HEK293 (cell line): ENCODE measurements at regions not wholly inside any gene's neighbourhood (a gene's known extent, or its start where the extent isn't known, plus 50 kb on each side); places are given as distances from the start of the nearest gene placed in this dataset.

Experiments used
- CTCF ChIA-PET: fragments of 350-600 bp; formaldehyde crosslinking; extraction: SDS; loops from one replicate; lab custom pipeline; 2021; ENCODE audit warnings: antibody characterized with exemption; lab: Yijun Ruan, JAX
- POLR2A ChIA-PET: fragments of 300-600 bp; formaldehyde crosslinking; extraction: SDS; loops from one replicate; lab custom pipeline; 2020; ENCODE audit warnings: antibody characterized with exemption, inconsistent platforms; lab: Yijun Ruan, JAX
- H3K27ac ChIP-seq: fragments of 200-500 bp; sonication (Bioruptor generic); 2 replicates; pipeline ENCODE4 v1.5.1; 2014; ENCODE audit warnings: low read depth, low read length, control low read depth, inconsistent platforms; ENCODE audit errors: extremely low read depth
- H3K36me3 ChIP-seq, 2 experiments: fragments of 200-500 bp in 1 of 2; sonication (Bioruptor generic) in 1 of 2; 1 replicate in 1 of 2; 2 replicates in 1 of 2; pipeline ENCODE4 v1.5.1; 2014 to 2017; ENCODE audit warnings: inconsistent platforms in 2 of 2, low read length in 2 of 2; ENCODE audit not compliant: control insufficient read depth in 2 of 2, insufficient read depth in 1 of 2
- H3K4me1 ChIP-seq: fragments of 200-500 bp; sonication (Bioruptor generic); 2 replicates; pipeline ENCODE4 v1.5.1; 2014; ENCODE audit warnings: mild to moderate bottlenecking, low read length, inconsistent platforms; ENCODE audit not compliant: control insufficient read depth, insufficient read depth
- H3K4me3 ChIP-seq: 2 replicates; pipeline ENCODE4 v1.5.1; 2011; ENCODE audit warnings: low read depth, mild to moderate bottlenecking, control low read depth, low read length, moderate library complexity
- H3K9me3 ChIP-seq: fragments of 200-500 bp; sonication (Bioruptor generic); 2 replicates; pipeline ENCODE4 v1.5.1; 2014; ENCODE audit warnings: low read depth, low read length, inconsistent platforms; ENCODE audit not compliant: control insufficient read depth, insufficient read depth
- GLIS1 ChIP-seq: fragments of 450-650 bp; formaldehyde crosslinking; IDR thresholded peaks from 2 replicates; pipeline ENCODE4 v1.5.1; 2016; ENCODE audit warnings: missing biosample characterization, missing genetic modification characterization
- INSM2 ChIP-seq: fragments of 450-650 bp; formaldehyde crosslinking; IDR thresholded peaks from 2 replicates; pipeline ENCODE4 v1.5.1; 2016; ENCODE audit warnings: missing biosample characterization, missing genetic modification characterization
- KLF16 ChIP-seq: fragments of 450-650 bp; formaldehyde crosslinking; IDR thresholded peaks from 2 replicates; pipeline ENCODE4 v1.5.1; 2017; ENCODE audit warnings: missing biosample characterization, missing genetic modification characterization
- KLF7 ChIP-seq: fragments of 450-650 bp; formaldehyde crosslinking; IDR thresholded peaks from 2 replicates; pipeline ENCODE4 v1.5.1; 2016; ENCODE audit warnings: missing biosample characterization, missing genetic modification characterization, borderline replicate concordance
- TSHZ1 ChIP-seq: fragments of 450-650 bp; formaldehyde crosslinking; IDR thresholded peaks from 2 replicates; pipeline ENCODE4 v1.5.1; 2016; ENCODE audit warnings: missing biosample characterization, missing genetic modification characterization, borderline replicate concordance
- WT1 ChIP-seq: fragments of 450-650 bp; formaldehyde crosslinking; IDR thresholded peaks from 2 replicates; pipeline ENCODE4 v1.5.1; 2016; ENCODE audit warnings: missing biosample characterization, missing genetic modification characterization
- ZEB2 ChIP-seq: fragments of 450-650 bp; formaldehyde crosslinking; IDR thresholded peaks from 2 replicates; pipeline ENCODE4 v1.5.1; 2016; ENCODE audit warnings: missing biosample characterization, missing genetic modification characterization
- ZFHX2 ChIP-seq: fragments of 450-650 bp; formaldehyde crosslinking; conservative IDR thresholded peaks from 2 replicates; pipeline ENCODE4 v1.5.1; 2016; ENCODE audit warnings: missing biosample characterization, missing genetic modification characterization
- ZIC2 ChIP-seq: fragments of 450-650 bp; formaldehyde crosslinking; IDR thresholded peaks from 2 replicates; pipeline ENCODE4 v1.5.1; 2016; ENCODE audit warnings: missing biosample characterization, missing genetic modification characterization
- ZNF121 ChIP-seq: fragments of 450-650 bp; formaldehyde crosslinking; IDR thresholded peaks from 2 replicates; pipeline ENCODE4 v1.5.1; 2016; ENCODE audit warnings: missing biosample characterization, missing genetic modification characterization
- ZNF174 ChIP-seq: fragments of 450-650 bp; formaldehyde crosslinking; IDR thresholded peaks from 2 replicates; pipeline ENCODE4 v1.5.0; 2017; ENCODE audit warnings: missing biosample characterization, mild to moderate bottlenecking, missing genetic modification characterization
- ZNF341 ChIP-seq: fragments of 450-650 bp; formaldehyde crosslinking; IDR thresholded peaks from 2 replicates; pipeline ENCODE4; 2016; ENCODE audit warnings: low read depth, missing biosample characterization, missing genetic modification characterization
- ZNF426 ChIP-seq: fragments of 450-650 bp; formaldehyde crosslinking; IDR thresholded peaks from 2 replicates; pipeline ENCODE4 v1.5.1; 2017; ENCODE audit warnings: missing biosample characterization, missing genetic modification characterization, mild to moderate bottlenecking, inconsistent platforms, moderate library complexity
- ZNF501 ChIP-seq: fragments of 450-650 bp; formaldehyde crosslinking; IDR thresholded peaks from 2 replicates; pipeline ENCODE4 v1.5.1; 2016; ENCODE audit warnings: missing biosample characterization, missing genetic modification characterization
- ZNF585B ChIP-seq: fragments of 450-650 bp; formaldehyde crosslinking; IDR thresholded peaks from 2 replicates; pipeline ENCODE4 v1.5.1; 2016; ENCODE audit warnings: missing biosample characterization, missing genetic modification characterization
- ZNF600 ChIP-seq: fragments of 450-650 bp; formaldehyde crosslinking; IDR thresholded peaks from 2 replicates; pipeline ENCODE4 v1.5.1; 2016; ENCODE audit warnings: missing biosample characterization, missing genetic modification characterization
- ZNF747 ChIP-seq: fragments of 450-650 bp; formaldehyde crosslinking; IDR thresholded peaks from 2 replicates; pipeline ENCODE4 v1.5.1; 2016; ENCODE audit warnings: missing biosample characterization, missing genetic modification characterization
- ZNF76 ChIP-seq: fragments of 450-650 bp; formaldehyde crosslinking; IDR thresholded peaks from 2 replicates; pipeline ENCODE4; 2016; ENCODE audit warnings: low read depth, missing biosample characterization, missing genetic modification characterization, borderline replicate concordance
- ZNF768 ChIP-seq: fragments of 450-650 bp; formaldehyde crosslinking; IDR thresholded peaks from 2 replicates; pipeline ENCODE4 v1.5.1; 2018; ENCODE audit warnings: missing biosample characterization, mild to moderate bottlenecking, missing genetic modification characterization
- ZNF791 ChIP-seq: fragments of 450-650 bp; formaldehyde crosslinking; IDR thresholded peaks from 2 replicates; pipeline ENCODE4 v1.5.1; 2016; ENCODE audit warnings: missing biosample characterization, missing genetic modification characterization
- ZNF792 ChIP-seq: fragments of 450-650 bp; formaldehyde crosslinking; IDR thresholded peaks from 2 replicates; pipeline ENCODE4 v1.5.1; 2016; ENCODE audit warnings: missing biosample characterization, missing genetic modification characterization
- ZSCAN16 ChIP-seq: fragments of 450-650 bp; formaldehyde crosslinking; IDR thresholded peaks from 2 replicates; pipeline ENCODE4 v1.5.1; 2016; ENCODE audit warnings: missing biosample characterization, missing genetic modification characterization
- TF ChIP-seq, protein P1 (sequence below): IDR thresholded peaks from 2 replicates; pipeline ENCODE4 v1.6.1; 2011; ENCODE audit warnings: mild to moderate bottlenecking, low read depth, low read length, borderline replicate concordance
- TF ChIP-seq, protein P2 (sequence below): fragments of 450-650 bp; formaldehyde crosslinking; IDR thresholded peaks from 2 replicates; pipeline ENCODE4 v1.5.1; 2016; ENCODE audit warnings: missing biosample characterization, missing genetic modification characterization

- Histone ChIP-seq H3K36me3 (no peaks in the 10 kb centered on the region), H3K9me3 (no peaks in the 10 kb centered on the region), H3K4me3 (no peak overlapping the region), H3K4me1 (no peaks in the 10 kb centered on the region), H3K27ac (no peak overlapping the region)
- ChIA-PET POLR2A (no interaction called here), CTCF (no interaction called here)
- no peak for TF ChIP-seq ZNF76 (tag by site-specific recombination)
- TF ChIP-seq ZNF341 (tag by site-specific recombination): no peak
- TF ChIP-seq ZNF600 (tag by site-specific recombination): no peak
- no peak for TF ChIP-seq ZNF585B
- no peak for TF ChIP-seq KLF16 (tag by site-specific recombination)
- no peak for TF ChIP-seq ZNF426 (tag by site-specific recombination)
- no peak for TF ChIP-seq ZFHX2
Measured at GRCh38 chr5:54693936-54694657, 176.5 kb downstream of the SNX18 start.

DNA sequence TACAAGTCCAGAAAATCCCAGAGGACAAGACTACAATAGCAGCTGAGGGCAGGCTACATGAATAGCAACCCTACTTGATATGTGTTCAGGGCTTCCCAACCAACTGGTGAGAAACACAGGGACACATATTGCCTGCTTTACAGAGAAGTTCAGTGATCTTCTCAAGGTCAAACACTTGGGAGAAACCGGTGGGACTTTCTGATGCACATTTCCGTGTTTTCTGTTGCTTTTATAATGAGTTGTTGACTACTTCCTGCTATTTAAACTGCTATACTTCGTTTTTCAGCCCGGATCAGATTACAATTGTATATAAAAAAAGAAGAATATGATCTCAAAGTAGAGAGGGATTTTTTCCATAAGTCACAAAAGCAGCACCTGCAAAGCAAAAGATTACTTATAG lies 175.1 kb downstream of the SNX18 start:
- Histone ChIP-seq H3K9me3 (no peaks in the 10 kb centered on the region), H3K27ac (no peak overlapping the region), H3K4me1 (no peaks in the 10 kb centered on the region), H3K36me3 (no peaks in the 10 kb centered on the region), H3K4me3 (no peak overlapping the region)
- POLR2A ChIA-PET: no interaction called here
- CTCF ChIA-PET: no interaction called here
- TF ChIP-seq ZNF174 (tag by site-specific recombination) (no peak), ZNF501 (tag by site-specific recombination) (no peak), GLIS1 (tag by site-specific recombination) (no peak), ZNF792 (no peak), ZIC2 (tag by site-specific recombination) (no peak), ZSCAN16 (tag by site-specific recombination) (no peak), ZNF747 (tag by site-specific recombination) (no peak), INSM2 (no peak), TSHZ1 (tag by site-specific recombination) (no peak), ZEB2 (tag by site-specific recombination) (no peak), ZNF791 (no peak), WT1 (tag by site-specific recombination) (no peak), ZNF121 (tag by site-specific recombination) (no peak), KLF7 (tag by site-specific recombination) (no peak), ZNF768 (tag by site-specific recombination) (no peak)
- TF ChIP-seq, protein P1, sequence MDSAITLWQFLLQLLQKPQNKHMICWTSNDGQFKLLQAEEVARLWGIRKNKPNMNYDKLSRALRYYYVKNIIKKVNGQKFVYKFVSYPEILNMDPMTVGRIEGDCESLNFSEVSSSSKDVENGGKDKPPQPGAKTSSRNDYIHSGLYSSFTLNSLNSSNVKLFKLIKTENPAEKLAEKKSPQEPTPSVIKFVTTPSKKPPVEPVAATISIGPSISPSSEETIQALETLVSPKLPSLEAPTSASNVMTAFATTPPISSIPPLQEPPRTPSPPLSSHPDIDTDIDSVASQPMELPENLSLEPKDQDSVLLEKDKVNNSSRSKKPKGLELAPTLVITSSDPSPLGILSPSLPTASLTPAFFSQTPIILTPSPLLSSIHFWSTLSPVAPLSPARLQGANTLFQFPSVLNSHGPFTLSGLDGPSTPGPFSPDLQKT: no peak
- TF ChIP-seq, protein P2, sequence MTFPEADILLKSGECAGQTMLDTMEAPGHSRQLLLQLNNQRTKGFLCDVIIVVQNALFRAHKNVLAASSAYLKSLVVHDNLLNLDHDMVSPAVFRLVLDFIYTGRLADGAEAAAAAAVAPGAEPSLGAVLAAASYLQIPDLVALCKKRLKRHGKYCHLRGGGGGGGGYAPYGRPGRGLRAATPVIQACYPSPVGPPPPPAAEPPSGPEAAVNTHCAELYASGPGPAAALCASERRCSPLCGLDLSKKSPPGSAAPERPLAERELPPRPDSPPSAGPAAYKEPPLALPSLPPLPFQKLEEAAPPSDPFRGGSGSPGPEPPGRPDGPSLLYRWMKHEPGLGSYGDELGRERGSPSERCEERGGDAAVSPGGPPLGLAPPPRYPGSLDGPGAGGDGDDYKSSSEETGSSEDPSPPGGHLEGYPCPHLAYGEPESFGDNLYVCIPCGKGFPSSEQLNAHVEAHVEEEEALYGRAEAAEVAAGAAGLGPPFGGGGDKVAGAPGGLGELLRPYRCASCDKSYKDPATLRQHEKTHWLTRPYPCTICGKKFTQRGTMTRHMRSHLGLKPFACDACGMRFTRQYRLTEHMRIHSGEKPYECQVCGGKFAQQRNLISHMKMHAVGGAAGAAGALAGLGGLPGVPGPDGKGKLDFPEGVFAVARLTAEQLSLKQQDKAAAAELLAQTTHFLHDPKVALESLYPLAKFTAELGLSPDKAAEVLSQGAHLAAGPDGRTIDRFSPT: no peak
